GM19324 (cell line): ENCODE measurements at regions not wholly inside any gene's neighbourhood (a gene's known extent, or its start where the extent isn't known, plus 50 kb on each side); places are given as distances from the start of the nearest gene placed in this dataset.
"Not testable (repeated sequence)": the region's sequence is repeated elsewhere in the genome, so short reads cannot be mapped to it uniquely, and the experiment has no call there.

Experiments
- ATAC-seq: cut with Tn5 transposase; IDR thresholded peaks from one replicate; pipeline ENCODE4 v1.9.1; 2021; ENCODE audit warnings: mild to moderate bottlenecking, moderate library complexity; ENCODE audit not compliant: unreplicated experiment, low FRiP score

GRCh38 chr1:117702654-117703053 is 96.8 kb downstream of the TENT5C start:
- ATAC-seq = no peak

GRCh38 chr1:117707371-117707770 is 101.5 kb downstream of the TENT5C start:
- no peak for ATAC-seq

GRCh38 chr1:117708323-117709248 is 102.7 kb downstream of the TENT5C start:
- ATAC-seq = no peak

DNA sequence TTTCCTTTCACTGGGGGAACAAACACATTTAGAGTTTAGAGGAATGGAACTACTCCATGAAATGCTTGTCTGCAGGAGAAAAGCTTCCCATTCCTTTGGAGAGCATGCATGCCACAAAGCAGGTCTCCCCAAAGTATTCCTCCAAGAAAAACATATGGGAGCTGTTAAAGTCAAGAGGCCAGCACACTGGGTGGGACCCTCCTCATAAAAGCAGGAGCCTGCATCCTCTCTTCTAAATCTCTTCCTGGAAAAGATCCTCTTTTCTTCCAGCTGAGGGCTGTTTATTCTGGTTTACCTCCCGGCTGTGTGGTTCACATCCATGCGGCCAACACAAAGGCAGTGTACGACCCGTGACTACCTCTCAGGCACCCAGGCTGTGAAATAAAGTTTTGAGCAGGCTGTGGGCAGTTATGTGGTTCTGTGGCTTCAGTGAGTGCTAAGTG is 103.4 kb downstream of the TENT5C start:
- no peak for ATAC-seq

GRCh38 chr1:117710710-117711109 is 104.9 kb downstream of the TENT5C start:
- no peak for ATAC-seq

- ATAC-seq = no peak
Observed at GRCh38 chr1:117712621-117713020, 106.8 kb downstream of the TENT5C start.

DNA sequence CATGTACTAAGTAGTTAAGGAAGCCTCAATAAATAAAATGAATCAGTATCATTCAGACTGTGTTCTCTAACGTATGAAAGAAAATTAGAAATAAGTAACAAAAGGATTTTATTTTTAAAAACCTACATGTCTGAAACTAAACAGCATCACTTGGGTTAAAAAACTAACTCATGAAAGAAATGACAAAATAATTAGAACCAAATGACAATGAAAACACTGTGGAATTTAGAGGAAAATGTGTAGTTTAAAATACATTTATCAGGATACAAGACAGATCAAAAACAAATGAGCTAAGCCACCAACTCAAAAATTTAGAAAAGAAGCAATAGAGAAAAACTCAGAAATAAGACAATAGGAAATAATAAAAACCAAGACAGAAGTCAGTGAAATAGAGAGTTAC is 108.7 kb downstream of the TENT5C start:
- ATAC-seq = no peak

DNA sequence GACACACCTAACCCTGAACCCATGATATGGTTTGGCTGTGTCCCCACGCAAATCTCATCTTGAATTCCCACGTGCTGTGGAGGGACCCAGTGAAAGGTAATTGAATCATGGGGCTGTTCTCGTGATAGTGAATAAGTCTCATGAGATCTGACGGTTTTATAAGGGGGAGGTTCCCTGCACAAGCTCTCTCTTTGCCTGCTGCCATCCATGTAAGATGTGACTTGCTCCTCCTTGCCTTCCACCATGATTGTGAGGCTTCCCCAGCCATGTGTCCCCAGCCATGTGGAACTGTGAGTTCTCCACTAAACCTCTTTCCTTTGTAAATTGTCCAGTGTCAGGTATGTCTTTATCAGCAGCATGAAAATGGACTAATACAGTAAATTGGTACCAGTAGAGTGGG is 110.2 kb downstream of the TENT5C start:
- ATAC-seq = not testable (repeated sequence)

- ATAC-seq = not testable (repeated sequence)
Observed at GRCh38 chr1:117717980-117718379, 112.1 kb downstream of the TENT5C start.

GRCh38 chr1:117718596-117718995 is 112.7 kb downstream of the TENT5C start:
- not testable (repeated sequence) for ATAC-seq

DNA sequence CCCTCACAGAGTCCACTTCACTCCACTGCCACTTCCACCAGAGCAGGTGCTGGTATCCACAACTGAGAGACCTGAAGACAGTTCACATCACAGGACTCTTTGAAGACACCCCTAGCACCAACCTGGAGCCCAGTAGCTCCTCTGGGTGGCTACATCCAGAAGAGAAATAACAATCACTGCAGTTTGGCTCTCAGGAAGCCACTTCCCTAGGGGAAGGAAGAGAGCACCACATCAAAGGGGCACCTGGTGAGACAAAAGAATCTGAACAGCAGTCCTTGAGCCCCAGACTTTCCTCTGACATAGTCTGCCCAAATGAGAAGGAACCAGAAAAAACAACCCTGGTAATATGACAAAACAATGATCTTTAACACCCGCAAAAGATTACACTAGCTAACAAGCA is 113.2 kb downstream of the TENT5C start:
- no peak for ATAC-seq

GRCh38 chr1:117732065-117732797 is 126.4 kb downstream of the TENT5C start:
- ATAC-seq = no peak

DNA sequence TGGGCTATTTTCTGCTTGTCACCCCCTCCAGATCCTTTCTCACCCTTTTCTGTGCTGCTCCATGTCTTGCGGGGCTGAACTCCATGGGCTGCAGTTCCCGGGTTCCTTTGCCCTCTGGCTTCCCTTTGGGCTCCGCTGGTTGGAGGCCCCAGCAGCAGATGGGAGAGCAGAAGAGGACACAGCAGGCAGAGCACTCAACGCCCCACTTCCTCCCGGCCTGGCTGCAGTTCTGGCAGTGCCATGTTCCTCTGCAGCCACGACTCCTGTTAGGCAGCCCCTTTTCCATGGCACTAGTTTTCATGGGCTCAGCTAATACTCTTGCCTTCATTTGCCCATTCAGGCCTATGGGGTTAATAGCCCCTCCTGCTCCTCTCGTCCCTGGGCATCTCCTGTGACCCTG is 127.1 kb downstream of the TENT5C start:
- no peak for ATAC-seq

DNA sequence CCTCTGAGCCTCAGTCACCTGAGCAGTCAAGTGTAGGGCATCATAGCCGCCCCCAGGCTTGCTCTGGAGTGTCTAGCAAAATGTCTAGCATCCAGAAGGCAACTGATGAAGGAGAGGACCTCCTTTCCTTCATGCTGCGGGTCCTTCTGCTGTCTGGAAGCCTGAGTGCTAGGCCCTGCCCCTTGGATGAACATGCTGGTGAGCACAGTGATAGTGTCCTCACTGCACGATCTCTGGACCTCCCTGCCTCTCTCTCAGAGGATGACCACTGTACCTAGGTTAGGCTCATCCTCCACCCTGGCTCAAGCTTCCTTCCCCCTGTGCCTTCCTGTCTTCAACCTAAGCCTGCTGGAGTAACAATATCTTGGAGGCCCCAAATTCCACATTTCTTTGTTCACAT is 128.6 kb downstream of the TENT5C start:
- ATAC-seq = no peak

DNA sequence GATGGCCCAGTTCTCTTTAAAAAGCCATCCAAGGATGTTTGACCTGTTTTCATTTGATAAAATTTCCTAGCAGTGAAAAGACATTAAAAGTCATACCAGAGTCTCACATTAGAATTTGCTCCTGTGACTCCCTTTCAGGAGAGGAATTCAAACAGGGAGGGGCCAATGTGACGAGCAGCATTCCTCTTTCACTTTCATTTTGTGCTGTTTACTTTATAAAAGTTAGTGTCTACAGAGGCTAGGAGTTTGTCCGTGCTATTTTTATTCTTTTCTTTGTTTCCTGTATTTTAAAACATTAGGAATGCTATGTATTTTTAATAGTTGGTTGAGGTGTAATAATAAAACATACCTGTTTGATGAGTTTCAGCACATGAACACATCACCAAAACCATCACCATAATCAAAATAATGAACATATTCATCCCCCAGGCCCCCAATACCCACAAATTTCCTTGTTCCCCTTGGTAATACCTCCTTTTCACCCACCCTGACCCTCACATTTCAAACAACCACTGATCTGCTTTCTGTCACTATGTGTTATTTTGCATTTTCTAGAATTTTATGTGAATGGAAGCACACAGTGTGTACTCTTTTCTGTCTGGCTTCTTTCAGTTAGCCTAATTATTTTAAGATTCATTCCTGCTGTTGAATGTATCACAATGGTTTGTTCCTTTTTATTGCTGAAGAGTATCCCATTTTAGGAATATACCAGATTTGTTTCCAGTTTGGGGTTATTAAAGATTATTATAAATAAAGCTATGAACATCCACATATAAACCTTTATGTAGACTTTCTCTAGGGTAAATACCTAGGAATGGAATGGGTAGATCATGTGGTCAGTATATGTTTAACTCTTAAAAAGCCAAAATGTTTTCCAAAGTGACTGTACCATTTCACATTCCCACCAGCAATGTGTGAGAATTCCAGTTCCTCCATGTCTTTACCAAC is 129.5 kb downstream of the TENT5C start:
- no peak for ATAC-seq

DNA sequence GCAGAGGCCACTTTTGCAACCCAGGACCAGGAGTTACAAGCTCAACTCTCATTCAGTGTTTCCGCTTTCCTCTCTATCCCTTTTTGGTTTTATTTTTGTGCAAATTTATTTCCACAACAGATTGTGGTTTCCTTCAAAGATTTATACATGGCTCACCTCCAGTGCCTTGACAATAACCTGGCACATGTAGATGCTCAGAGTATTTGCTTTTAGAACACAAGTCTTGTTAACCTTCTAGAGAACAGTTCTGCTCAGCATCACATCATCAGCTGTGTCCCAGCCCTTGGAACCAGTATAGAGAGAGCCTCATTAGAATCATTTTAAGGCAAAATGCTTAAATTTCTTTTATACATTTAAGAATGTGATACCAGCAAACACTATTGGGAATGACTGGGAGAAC is 133.7 kb downstream of the TENT5C start:
- no peak for ATAC-seq

DNA sequence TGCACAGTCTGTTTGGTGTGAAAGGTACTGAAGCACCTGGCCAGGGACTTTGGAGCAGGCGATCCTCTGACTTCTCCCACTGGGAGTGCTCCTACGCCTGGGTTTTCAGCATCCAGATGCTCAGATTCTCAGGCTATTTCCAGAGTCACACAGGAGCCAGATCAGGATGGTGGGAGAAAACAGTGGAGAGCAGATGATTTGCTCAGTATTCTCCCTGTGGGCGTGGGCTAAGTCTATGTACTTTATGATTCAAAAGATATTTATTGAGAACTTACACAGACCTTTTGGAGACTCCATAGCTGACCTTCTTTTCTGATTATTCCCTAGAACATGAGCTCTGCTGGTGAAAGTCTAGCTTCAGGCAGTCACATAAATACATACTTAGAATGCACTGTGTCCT is 134.6 kb downstream of the TENT5C start:
- no peak for ATAC-seq

DNA sequence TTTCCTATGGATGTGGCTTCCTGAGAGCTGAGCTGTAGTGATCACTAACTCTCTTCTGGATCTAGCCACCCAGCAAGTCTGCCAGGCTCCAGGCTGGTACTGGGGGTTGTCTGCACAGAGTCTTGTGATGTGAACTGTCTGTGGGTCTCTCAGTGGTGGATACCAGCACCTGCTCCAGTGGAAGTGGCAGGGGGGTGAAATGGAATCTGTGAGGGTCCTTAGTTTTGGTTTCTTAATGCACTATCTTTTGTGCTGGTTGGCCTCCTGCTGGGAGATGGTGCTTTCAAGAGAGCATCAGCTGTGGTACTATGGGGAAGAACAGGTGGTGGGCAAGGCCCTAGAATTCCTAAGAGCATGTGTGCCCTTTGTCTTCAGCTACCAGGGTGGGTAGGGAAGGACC is 140.7 kb downstream of the TENT5C start:
- ATAC-seq = not testable (repeated sequence)

DNA sequence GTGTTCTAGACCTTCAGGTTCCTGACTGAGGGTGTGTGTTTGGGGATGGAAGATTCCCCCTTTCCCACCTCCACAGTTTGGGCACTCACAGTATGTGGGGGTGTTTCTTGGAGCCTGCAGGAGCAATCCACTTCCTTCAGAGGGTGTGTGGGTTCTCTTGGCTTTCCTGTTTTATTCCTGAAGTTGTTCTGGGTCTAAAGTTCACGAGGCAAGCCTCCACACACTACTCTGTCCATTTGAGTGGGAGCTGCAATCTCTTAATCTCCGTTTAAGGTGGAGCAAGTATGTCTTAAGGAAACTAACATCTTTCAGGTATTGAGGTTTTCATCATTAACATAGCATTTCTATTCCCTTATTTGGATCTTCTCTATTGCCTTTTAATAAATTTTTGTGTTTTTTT is 141.8 kb downstream of the TENT5C start:
- ATAC-seq = no peak

DNA sequence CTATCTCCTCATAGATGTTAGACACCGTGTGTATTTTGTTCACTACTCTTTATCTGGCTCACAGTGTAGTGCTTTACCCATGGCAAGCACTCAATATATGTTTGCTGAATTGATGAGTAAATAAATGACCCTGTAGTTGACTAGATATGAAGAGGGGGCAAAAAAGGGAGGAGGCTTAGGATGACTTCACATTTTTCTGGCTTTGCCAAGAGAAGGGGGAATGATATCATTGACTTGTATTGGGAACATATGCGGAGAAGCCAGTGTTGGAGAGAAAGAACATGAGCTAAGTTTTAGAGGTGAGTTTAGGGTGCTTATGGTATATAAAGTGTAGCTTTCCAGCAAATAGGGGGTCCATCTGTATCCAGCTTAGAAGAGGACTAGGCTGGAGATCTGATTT is 145.5 kb downstream of the TENT5C start:
- ATAC-seq = no peak

- ATAC-seq = no peak
Observed at GRCh38 chr1:117752661-117753060, 146.8 kb downstream of the TENT5C start.
